ENCODE measurements at regions not wholly inside any gene's neighbourhood (a gene's known extent, or its start where the extent isn't known, plus 50 kb on each side); places are given as distances from the start of the nearest gene placed in this dataset.
"Not testable (repeated sequence)": the region's sequence is repeated elsewhere in the genome, so short reads cannot be mapped to it uniquely, and the experiment has no call there.

DNA sequence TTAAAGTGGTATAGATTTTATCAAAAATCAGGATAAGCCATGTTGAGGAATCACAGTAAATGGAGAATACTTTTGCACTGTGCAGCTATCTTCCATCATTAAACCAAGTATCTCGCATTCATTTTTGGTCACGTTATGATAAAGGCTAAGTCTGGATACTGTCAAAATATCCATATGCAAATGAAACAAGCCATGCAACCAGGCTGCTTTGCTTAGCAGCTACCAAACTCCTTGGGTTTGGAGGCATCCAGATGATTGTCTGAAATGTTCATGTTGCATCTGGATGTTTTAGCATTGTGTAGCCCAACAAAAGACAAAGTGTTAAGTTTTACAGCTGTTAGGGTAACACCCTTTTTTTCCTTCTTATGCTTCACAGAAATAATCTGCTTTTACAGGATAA, 322.9 kb upstream of the MDFIC2 start:
- Histone ChIP-seq H3K27me3 (replicated peaks) (no peaks in the 10 kb centered on the region), H3K27ac (no peak overlapping the region), H3K4me3 (ENCODE audit: low read depth, low read length) (no peak overlapping the region), H3K36me3 (replicated peaks) (no peaks in the 10 kb centered on the region)
- in situ Hi-C loops (cut with HindIII; ENCODE audit: low pct_ligation_motif_present, low sequenced_read_pairs): no loop called here
- no peak for DNase-seq
- TF ChIP-seq, protein P1, sequence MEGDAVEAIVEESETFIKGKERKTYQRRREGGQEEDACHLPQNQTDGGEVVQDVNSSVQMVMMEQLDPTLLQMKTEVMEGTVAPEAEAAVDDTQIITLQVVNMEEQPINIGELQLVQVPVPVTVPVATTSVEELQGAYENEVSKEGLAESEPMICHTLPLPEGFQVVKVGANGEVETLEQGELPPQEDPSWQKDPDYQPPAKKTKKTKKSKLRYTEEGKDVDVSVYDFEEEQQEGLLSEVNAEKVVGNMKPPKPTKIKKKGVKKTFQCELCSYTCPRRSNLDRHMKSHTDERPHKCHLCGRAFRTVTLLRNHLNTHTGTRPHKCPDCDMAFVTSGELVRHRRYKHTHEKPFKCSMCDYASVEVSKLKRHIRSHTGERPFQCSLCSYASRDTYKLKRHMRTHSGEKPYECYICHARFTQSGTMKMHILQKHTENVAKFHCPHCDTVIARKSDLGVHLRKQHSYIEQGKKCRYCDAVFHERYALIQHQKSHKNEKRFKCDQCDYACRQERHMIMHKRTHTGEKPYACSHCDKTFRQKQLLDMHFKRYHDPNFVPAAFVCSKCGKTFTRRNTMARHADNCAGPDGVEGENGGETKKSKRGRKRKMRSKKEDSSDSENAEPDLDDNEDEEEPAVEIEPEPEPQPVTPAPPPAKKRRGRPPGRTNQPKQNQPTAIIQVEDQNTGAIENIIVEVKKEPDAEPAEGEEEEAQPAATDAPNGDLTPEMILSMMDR (IDR thresholded peaks at IDR 0.05; ENCODE audit: low read depth, low read length, missing control alignments): no peak

DNA sequence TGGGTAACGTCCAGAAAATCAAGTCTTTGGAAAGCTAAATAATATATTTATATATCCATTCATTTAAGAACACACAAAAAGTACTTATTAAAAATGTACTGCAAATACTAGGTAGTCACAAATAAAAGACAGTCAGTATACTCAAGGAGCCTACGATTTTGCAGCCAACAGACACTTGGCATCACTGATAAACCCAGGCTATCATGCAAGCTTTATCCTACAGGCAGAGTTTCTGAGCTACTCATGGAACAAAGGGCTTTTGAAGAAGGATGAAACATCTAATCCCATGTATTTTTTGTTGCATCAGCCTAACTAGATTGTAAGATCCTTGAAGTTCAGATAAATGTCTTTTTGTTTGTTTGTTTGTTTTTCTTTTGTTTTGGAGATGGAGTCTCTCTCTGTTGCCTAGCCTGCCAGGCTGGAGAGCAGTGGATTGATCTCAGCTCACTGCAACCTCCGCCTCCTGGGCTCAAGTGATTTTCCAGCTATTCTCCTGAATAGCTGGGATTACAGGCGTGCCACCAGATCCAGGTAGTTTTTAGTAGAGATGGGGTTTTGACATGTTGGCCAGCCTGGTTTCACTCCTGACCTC, 319.4 kb upstream of the MDFIC2 start:
- in situ Hi-C loops (cut with HindIII; ENCODE audit: low pct_ligation_motif_present, low sequenced_read_pairs): no loop called here
- no peaks in the 10 kb centered on the region for H3K36me3 ChIP-seq (replicated peaks)
- H3K27ac ChIP-seq: no peak overlapping the region
- TF ChIP-seq, protein P1 (IDR thresholded peaks at IDR 0.05; ENCODE audit: low read depth, low read length, missing control alignments): no peak
- no peak for DNase-seq
- H3K4me3 ChIP-seq (ENCODE audit: low read depth, low read length): no peak overlapping the region
- no peaks in the 10 kb centered on the region for H3K27me3 ChIP-seq (replicated peaks)

DNA sequence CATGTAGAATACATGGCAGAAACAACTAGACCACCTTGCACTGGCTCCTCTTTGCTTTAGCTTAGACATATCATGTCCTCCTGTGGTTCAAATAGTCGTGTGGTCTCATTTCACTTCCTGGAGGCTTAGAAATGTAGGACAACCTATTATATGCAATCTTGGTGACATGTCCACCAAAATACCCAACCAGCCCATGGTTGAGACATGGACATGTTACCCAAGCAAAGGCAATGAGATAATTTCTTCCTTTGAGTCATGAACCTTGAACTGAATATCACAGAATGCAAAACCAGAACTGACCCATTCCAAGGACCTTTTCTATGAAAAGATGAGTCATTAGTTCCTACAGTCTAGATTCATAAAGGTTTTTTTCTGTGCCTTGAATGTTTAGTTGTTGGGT, 309.0 kb upstream of the MDFIC2 start:
- TF ChIP-seq, protein P1 (IDR thresholded peaks at IDR 0.05; ENCODE audit: low read depth, low read length, missing control alignments): no peak
- no peak for DNase-seq
- Histone ChIP-seq H3K27ac (no peak overlapping the region), H3K27me3 (replicated peaks) (no peaks in the 10 kb centered on the region), H3K4me3 (ENCODE audit: low read depth, low read length) (no peak overlapping the region), H3K36me3 (replicated peaks) (no peaks in the 10 kb centered on the region)
- in situ Hi-C loops (cut with HindIII; ENCODE audit: low pct_ligation_motif_present, low sequenced_read_pairs): no loop called here

DNA sequence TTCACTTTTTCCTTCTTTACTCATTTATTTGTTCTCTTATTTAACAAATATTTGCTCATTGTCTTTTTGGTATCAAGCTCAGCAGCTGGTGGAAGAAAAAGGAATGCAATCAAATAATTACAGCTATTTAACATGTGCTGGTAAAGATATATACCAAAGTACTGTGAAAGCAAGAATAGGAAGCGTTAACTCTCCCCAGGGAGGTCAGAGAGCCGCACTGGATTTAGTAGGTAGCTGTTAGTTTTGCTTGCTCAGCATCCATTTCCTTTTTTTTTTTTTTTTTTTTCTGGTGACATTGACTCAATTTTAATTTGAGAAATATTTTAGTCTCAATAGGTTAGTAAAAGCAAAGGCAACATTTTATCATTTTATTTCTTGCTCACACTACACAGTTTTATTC, 308.5 kb upstream of the MDFIC2 start:
- DNase-seq: no peak
- TF ChIP-seq, protein P1 (IDR thresholded peaks at IDR 0.05; ENCODE audit: low read depth, low read length, missing control alignments): no peak
- H3K4me3 ChIP-seq (ENCODE audit: low read depth, low read length): no peak overlapping the region
- no peaks in the 10 kb centered on the region for H3K36me3 ChIP-seq (replicated peaks)
- in situ Hi-C loops (cut with HindIII; ENCODE audit: low pct_ligation_motif_present, low sequenced_read_pairs): no loop called here
- H3K27ac ChIP-seq: no peak overlapping the region
- H3K27me3 ChIP-seq (replicated peaks): no peaks in the 10 kb centered on the region

DNA sequence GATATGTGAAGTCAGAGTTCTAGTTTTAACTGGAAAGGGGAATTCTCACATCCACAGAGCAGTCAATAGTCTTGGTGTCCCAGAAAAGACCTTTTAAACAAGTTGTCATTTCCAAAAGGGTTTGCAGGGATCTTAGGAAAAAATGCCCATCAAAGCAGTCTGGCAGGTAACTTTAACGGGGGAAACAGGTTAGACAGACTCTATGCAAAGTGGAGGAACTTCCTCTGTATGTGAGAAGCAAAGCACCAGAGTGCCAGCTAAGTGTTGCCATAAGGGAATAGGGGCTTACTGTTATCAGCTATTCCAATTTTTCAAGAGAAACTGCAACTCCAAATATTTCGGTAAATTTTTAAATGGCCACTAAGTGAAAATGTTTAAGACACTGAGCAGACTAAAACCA, 307.9 kb upstream of the MDFIC2 start:
- in situ Hi-C loops (cut with HindIII; ENCODE audit: low pct_ligation_motif_present, low sequenced_read_pairs): no loop called here
- no peak for DNase-seq
- TF ChIP-seq, protein P1 (IDR thresholded peaks at IDR 0.05; ENCODE audit: low read depth, low read length, missing control alignments): no peak
- H3K27ac ChIP-seq: no peak overlapping the region
- no peaks in the 10 kb centered on the region for H3K27me3 ChIP-seq (replicated peaks)
- no peak overlapping the region for H3K4me3 ChIP-seq (ENCODE audit: low read depth, low read length)
- H3K36me3 ChIP-seq (replicated peaks): no peaks in the 10 kb centered on the region

DNA sequence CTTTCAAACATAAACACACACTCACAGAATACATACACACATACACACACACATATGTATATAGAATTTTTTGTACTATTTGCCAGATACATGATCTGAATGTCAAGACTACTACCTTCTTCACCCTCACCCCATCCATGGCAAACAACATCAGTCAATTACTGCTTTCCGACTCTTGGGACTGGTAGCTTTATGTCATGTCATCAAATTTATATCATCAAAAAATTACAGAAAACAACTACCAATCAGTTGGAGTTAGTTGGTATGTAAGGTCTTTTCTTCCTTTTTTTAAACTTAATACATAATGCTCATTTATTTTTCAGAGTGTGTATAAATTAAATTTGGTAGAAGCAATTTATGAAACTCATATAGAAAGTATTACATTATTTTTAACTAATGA, 305.7 kb upstream of the MDFIC2 start:
- in situ Hi-C loops (cut with HindIII; ENCODE audit: low pct_ligation_motif_present, low sequenced_read_pairs): no loop called here
- Histone ChIP-seq H3K27ac (no peak overlapping the region), H3K27me3 (replicated peaks) (no peaks in the 10 kb centered on the region), H3K4me3 (ENCODE audit: low read depth, low read length) (no peak overlapping the region), H3K36me3 (replicated peaks) (no peaks in the 10 kb centered on the region)
- DNase-seq: no peak
- TF ChIP-seq, protein P1 (IDR thresholded peaks at IDR 0.05; ENCODE audit: low read depth, low read length, missing control alignments): no peak

DNA sequence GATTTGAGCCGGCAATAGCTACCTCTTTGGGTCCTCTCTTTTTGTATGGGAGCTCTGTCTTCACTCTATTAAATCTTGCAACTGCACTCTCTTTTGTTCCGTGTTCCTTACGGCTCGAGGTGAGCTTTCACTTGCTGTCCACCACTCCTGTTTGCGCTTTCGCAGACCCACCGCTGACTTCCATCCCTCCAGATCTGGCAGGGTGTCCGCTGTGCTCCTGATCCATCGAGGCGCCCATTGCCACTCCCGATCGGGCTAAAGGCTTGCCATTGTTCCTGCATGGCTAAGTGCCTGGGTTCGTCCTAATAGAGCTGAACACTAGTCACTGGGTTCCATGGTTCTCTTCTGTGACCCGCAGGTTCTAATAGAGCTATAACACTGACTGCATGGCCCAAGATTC, 304.9 kb upstream of the MDFIC2 start:
- DNase-seq; H3K36me3 ChIP-seq (replicated peaks); in situ Hi-C loops (cut with HindIII; ENCODE audit: low pct_ligation_motif_present, low sequenced_read_pairs): not testable (repeated sequence)

More for the DNA sequence above, 304.9 kb upstream of the MDFIC2 start:
- H3K27ac ChIP-seq; H3K4me3 ChIP-seq (ENCODE audit: low read depth, low read length); H3K27me3 ChIP-seq (replicated peaks): not testable (repeated sequence)

Data from brain microvascular endothelial cell (primary cell).